Adrenal gland (tissue), 9 donors: ENCODE measurements at regions not wholly inside any gene's neighbourhood (a gene's known extent, or its start where the extent isn't known, plus 50 kb on each side); places are given as distances from the start of the nearest gene placed in this dataset.

Experiments used
- DNase-seq, 7 donors: peaks; one replicate each; pipeline ENCODE4 v3.0.0-alpha.2; 2019 to 2020
- H3K27ac ChIP-seq, 5 donors: fragments of 200-600 bp; sonication (generic) in 4 of 5; 1 replicate in 3 of 5; 2 replicates in 2 of 5; pipeline versions ENCODE4 v1.5.1 to v1.8.0; 2016 to 2020; ENCODE audit warnings: mild to moderate bottlenecking in 1 of 5
- H3K27me3 ChIP-seq: fragments of 200-600 bp; 2 replicates; pipeline ENCODE4 v1.8.0; 2021
- H3K36me3 ChIP-seq, 2 donors: fragments of 200-600 bp; replicated peaks in 1 of 2; 1 replicate in 1 of 2; 2 replicates in 1 of 2; pipeline versions ENCODE4 v1.5.1 to v1.8.0; 2018 to 2022
- H3K4me1 ChIP-seq, 2 donors: fragments of 200-600 bp; replicated peaks in 1 of 2; 1 replicate in 1 of 2; 2 replicates in 1 of 2; pipeline versions ENCODE4 v1.5.1 to v1.8.0; 2018 to 2021
- H3K4me3 ChIP-seq, 4 donors: fragments of 200-600 bp; sonication (generic) in 3 of 4; one replicate each; pipeline ENCODE4 v1.5.1; 2016 to 2018
- H3K9me3 ChIP-seq, 3 donors: fragments of 200-600 bp; sonication (generic) in 1 of 3; replicated peaks in 1 of 3; 1 replicate in 2 of 3; 2 replicates in 1 of 3; pipeline versions ENCODE4 v1.5.1 to v1.8.0; 2016 to 2021
- CTCF ChIP-seq, 6 experiments: fragments of 450-650 bp in 4 of 6; fragments of 200-600 bp in 2 of 6; sonication (generic) in 1 of 6; IDR thresholded peaks; 1 replicate in 5 of 6; 2 replicates in 1 of 6; pipeline versions ENCODE4 v1.5.1 to v1.8.0; 2016 to 2021; ENCODE audit warnings: antibody characterized with exemption in 6 of 6, mild to moderate bottlenecking in 2 of 6, moderate library complexity in 1 of 6
- POLR2A ChIP-seq, 2 donors: fragments of 450-650 bp; IDR thresholded peaks; one replicate each; pipeline ENCODE4 v1.6.1; 2017; ENCODE audit warnings: antibody characterized with exemption in 2 of 2, mild to moderate bottlenecking in 2 of 2, moderate library complexity in 1 of 2
- WGBS, 4 donors: extraction: QIAGEN DNeasy Blood & Tissue Kit in 2 of 4; methylation state at CpG; one replicate each; pipeline versions ENCODE4 v1.1.5 to v1.1.7; 2013 to 2017; 5-methylcytosine and 5-hydroxymethylcytosine counted together
- intact Hi-C, 2 donors: fragments of 100-400 bp; cut with DNase I; formaldehyde crosslinking; loops; one replicate each; pipeline versions ENCODE4 v1.14.1 to v1.15.0; 2022 to 2023
- donor health status: healthy with polysubstance abuse.
- donor health status: Bipolar disorder and iron deficiency.
- donor health status: DM: yes; HTN: yes; CAD: no.
- donor health status: DM: no; HTN: no; CAD: no.
- donor health status: DM: no; HTN: no; CAD: no.

- H3K9me3 ChIP-seq = no peaks in the 10 kb centered on the region
- DNase-seq = no peak
- intact Hi-C loops = no loop called here
- H3K4me1 ChIP-seq = no peaks in the 10 kb centered on the region
- WGBS, 4 donors = 26 to 66% (median 48%) methylated on average over 3 of the region's 3 CpGs
- H3K27ac ChIP-seq = no peak overlapping the region
- TF ChIP-seq POLR2A (IDR thresholded peaks at IDR 0.05) (no peak), CTCF (IDR thresholded peaks at IDR 0.05) (no peak)
- no peak overlapping the region for H3K4me3 ChIP-seq
- H3K36me3 ChIP-seq = no peaks in the 10 kb centered on the region
- H3K27me3 ChIP-seq = peaks cover 3% of the 10 kb centered on the region
These were observed 231.1 kb upstream of the SALL1 start for GRCh38 chr16:51382211-51382610.

- Histone ChIP-seq H3K27ac (no peak overlapping the region), H3K9me3 (no peaks in the 10 kb centered on the region), H3K4me1 (no peaks in the 10 kb centered on the region), H3K36me3 (no peaks in the 10 kb centered on the region), H3K4me3 (no peak overlapping the region), H3K27me3 (no peaks in the 10 kb centered on the region)
- 80 to 96% (median 82%) methylated on average over 3 of the region's 3 CpGs for WGBS, 4 donors
- TF ChIP-seq CTCF (IDR thresholded peaks at IDR 0.05) = no peak
- no peak for TF ChIP-seq POLR2A (IDR thresholded peaks at IDR 0.05)
- intact Hi-C loops = no loop called here
- DNase-seq = no peak
These were observed 225.0 kb upstream of the SALL1 start for GRCh38 chr16:51376080-51376479.

- no peaks in the 10 kb centered on the region for H3K4me1 ChIP-seq
- no peaks in the 10 kb centered on the region for H3K36me3 ChIP-seq
- no peak for DNase-seq
- WGBS, 4 donors = 82 to 90% (median 83%) methylated on average over 5 of the region's 5 CpGs
- H3K4me3 ChIP-seq = no peak overlapping the region
- intact Hi-C loops = no loop called here
- no peak for TF ChIP-seq CTCF (IDR thresholded peaks at IDR 0.05)
- TF ChIP-seq POLR2A (IDR thresholded peaks at IDR 0.05) = no peak
- H3K27ac ChIP-seq = no peak overlapping the region
- H3K27me3 ChIP-seq = no peaks in the 10 kb centered on the region
- no peaks in the 10 kb centered on the region for H3K9me3 ChIP-seq
These were observed 223.7 kb upstream of the SALL1 start for GRCh38 chr16:51374790-51375189.

- no peaks in the 10 kb centered on the region for H3K4me1 ChIP-seq
- intact Hi-C loops = no loop called here
- no peaks in the 10 kb centered on the region for H3K27me3 ChIP-seq
- H3K9me3 ChIP-seq = no peaks in the 10 kb centered on the region
- H3K4me3 ChIP-seq = no peak overlapping the region
- no peak overlapping the region for H3K27ac ChIP-seq
- no peak for TF ChIP-seq CTCF (IDR thresholded peaks at IDR 0.05)
- TF ChIP-seq POLR2A (IDR thresholded peaks at IDR 0.05) = no peak
- no peak for DNase-seq
- WGBS, 4 donors = 69 to 88% (median 70%) methylated on average over 2 of the region's 2 CpGs
- H3K36me3 ChIP-seq = no peaks in the 10 kb centered on the region
These were observed 223.3 kb upstream of the SALL1 start for GRCh38 chr16:51374346-51374745.
